ENCODE measurements at regions not wholly inside any gene's neighbourhood (a gene's known extent, or its start where the extent isn't known, plus 50 kb on each side); places are given as distances from the start of the nearest gene placed in this dataset.

DNA sequence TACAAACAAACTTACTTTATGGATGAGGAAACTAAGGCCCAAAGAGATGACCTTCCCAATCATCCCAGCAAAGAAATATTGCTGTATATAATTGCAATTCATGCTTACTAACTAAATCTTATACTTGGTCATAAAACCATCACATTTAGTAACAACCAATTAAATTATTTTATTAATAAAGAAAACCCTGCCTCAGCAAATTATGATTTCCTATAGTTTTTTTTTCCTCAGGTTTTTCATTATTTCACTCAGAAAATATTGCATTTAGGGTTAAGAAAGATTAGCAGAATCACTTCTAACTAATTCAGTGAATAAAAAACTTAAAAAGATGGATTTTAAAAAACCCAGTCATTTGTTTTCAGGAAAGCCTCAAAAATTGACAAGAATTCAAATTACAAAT lies 86.5 kb upstream of the GADL1 start:
- no peak for DNase-seq
- peaks cover 5% of the 10 kb centered on the region for H3K4me1 Mint-ChIP-seq
- CTCF ChIA-PET, result no interaction called here
- no peak overlapping the region for H3K27ac Mint-ChIP-seq
- no peaks in the 10 kb centered on the region for H3K36me3 Mint-ChIP-seq (ENCODE audit: low read depth)
- H3K27me3 Mint-ChIP-seq, result no peaks in the 10 kb centered on the region
- no peak overlapping the region for H3K4me3 Mint-ChIP-seq
- no peaks in the 10 kb centered on the region for H3K9me3 Mint-ChIP-seq
- POLR2A ChIA-PET, result no interaction called here

GRCh38 chr3:30982416-30983075 lies 88.1 kb upstream of the GADL1 start:
- DNase-seq, result no peak
- no peak overlapping the region for H3K27ac Mint-ChIP-seq
- no peaks in the 10 kb centered on the region for H3K36me3 Mint-ChIP-seq (ENCODE audit: low read depth)
- H3K27me3 Mint-ChIP-seq, result no peaks in the 10 kb centered on the region
- no peaks in the 10 kb centered on the region for H3K9me3 Mint-ChIP-seq
- ChIA-PET CTCF (interaction anchor here (0.5 to 1.6 kb wide), 2 partner anchors 10 to 594 kb away, joined by 3 read pairs; no protein-coding TSS in a partner anchor), POLR2A (no interaction called here)
- peaks cover 5% of the 10 kb centered on the region for H3K4me1 Mint-ChIP-seq
- H3K4me3 Mint-ChIP-seq, result no peak overlapping the region

DNA sequence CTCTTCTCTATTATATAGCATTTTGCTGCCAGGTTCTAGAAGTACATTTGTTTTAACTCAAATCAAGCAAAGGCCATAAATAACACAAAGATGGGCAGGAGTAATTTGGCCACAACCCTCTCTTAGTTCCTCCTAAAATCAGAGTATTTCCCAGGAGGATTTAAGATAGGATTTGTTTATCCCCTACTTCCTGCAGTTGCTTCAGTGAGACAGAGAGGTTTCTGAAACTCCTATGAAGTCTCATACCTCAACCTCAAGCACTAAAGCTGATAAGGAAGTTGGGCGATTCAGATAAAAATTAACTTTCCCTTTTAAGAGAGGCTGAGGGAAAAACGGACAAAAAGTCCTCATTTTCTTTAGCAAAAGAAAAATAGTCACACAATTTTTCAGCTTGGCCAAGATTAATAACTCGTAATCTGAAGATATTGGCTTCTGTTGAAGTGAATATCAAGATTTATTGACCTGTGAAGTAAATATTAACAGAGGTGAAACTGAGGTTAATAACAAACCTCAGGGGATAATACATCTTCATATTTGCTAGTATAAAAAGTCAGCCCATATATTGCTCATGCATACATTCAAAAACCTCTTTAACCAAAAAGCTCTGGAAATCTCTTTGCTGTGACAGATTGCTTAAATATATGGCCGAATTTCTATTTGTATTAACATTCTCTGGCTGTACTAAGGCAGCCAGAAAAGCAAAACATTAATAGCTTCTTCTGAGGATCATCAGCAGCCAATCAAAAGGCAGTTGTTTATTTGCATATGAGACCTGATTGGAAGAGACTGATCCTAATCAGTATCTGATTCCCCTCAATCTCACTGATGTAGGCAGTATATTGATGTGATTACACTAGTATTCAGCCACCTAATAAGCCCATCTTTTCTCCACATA lies 90.6 kb upstream of the GADL1 start:
- H3K27ac Mint-ChIP-seq, result no peak overlapping the region
- H3K27me3 Mint-ChIP-seq, result peaks cover 9% of the 10 kb centered on the region
- no peak overlapping the region for H3K4me3 Mint-ChIP-seq
- no peaks in the 10 kb centered on the region for H3K9me3 Mint-ChIP-seq
- CTCF ChIA-PET, result interaction anchor here (1.1 kb wide), 1 partner anchor 119 kb away, joined by 3 read pairs; no protein-coding TSS in a partner anchor
- no peaks in the 10 kb centered on the region for H3K36me3 Mint-ChIP-seq (ENCODE audit: low read depth)
- peaks cover 5% of the 10 kb centered on the region for H3K4me1 Mint-ChIP-seq
- POLR2A ChIA-PET, result no interaction called here
- no peak for DNase-seq

DNA sequence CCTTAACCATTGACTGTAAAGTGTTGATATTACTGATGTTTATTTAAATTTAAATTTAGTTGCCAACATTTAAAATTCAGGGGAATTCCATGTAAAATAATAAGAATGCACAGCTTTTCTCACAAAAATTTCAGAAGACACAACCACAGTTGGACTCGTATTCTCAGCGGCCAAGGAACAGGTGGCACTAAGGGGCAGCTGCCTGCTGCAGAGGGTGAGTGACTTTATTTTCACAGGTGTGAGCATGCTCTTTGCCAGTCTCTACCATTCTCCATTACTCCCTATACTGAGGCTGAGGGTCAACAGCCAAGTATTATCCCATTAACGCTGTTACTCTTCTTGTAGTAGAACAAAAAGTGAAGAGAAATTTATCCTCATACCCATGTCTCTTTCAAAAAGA lies 92.1 kb upstream of the GADL1 start:
- no peaks in the 10 kb centered on the region for H3K36me3 Mint-ChIP-seq (ENCODE audit: low read depth)
- H3K9me3 Mint-ChIP-seq, result no peaks in the 10 kb centered on the region
- ChIA-PET CTCF (interaction anchor here (0.6 kb wide), 1 partner anchor 125 kb away, joined by 3 read pairs; no protein-coding TSS in a partner anchor), POLR2A (no interaction called here)
- peaks cover 9% of the 10 kb centered on the region for H3K27me3 Mint-ChIP-seq
- no peak overlapping the region for H3K27ac Mint-ChIP-seq
- H3K4me3 Mint-ChIP-seq, result no peak overlapping the region
- no peak for DNase-seq
- peaks cover 5% of the 10 kb centered on the region for H3K4me1 Mint-ChIP-seq

DNA sequence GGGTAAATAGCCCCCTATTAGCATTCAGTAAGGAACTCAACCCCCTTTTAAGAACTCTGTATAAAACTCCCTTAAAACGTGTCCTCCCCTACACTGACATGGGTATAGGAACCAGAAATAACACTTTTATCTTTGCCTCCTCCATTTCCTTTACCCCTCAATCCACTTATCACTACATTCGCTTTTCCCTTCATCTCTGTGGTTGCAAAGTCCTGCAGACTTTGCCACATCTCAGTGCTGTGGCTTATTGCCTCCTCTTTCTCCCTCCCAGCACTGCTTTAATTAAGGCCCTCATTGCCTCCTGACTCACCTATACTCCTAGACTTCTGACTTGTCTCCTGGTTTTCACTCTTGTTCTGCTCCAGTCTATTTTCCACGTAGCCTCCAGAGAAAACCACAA lies 94.3 kb upstream of the GADL1 start:
- no peak for DNase-seq
- Mint-ChIP-seq H3K4me3 (no peak overlapping the region), H3K27me3 (peaks cover 9% of the 10 kb centered on the region), H3K9me3 (peaks cover 3% of the 10 kb centered on the region), H3K27ac (no peak overlapping the region), H3K4me1 (peaks cover 5% of the 10 kb centered on the region), H3K36me3 (ENCODE audit: low read depth) (no peaks in the 10 kb centered on the region)
- POLR2A ChIA-PET, result no interaction called here
- CTCF ChIA-PET, result no interaction called here

- Mint-ChIP-seq H3K36me3 (ENCODE audit: low read depth) (no peaks in the 10 kb centered on the region), H3K27me3 (peaks cover 9% of the 10 kb centered on the region), H3K4me1 (peaks cover 3% of the 10 kb centered on the region), H3K4me3 (no peak overlapping the region), H3K27ac (no peak overlapping the region), H3K9me3 (peaks cover 5% of the 10 kb centered on the region)
- no peak for DNase-seq
- CTCF ChIA-PET, result no interaction called here
- POLR2A ChIA-PET, result no interaction called here
These were observed 95.0 kb upstream of the GADL1 start for GRCh38 chr3:30989276-30990030.

- ChIA-PET CTCF (interaction anchor here (0.8 to 1.4 kb wide), 2 partner anchors 15 to 142 kb away, joined by 3 to 4 read pairs; no protein-coding TSS in a partner anchor), POLR2A (no interaction called here)
- DNase-seq, result no peak
- H3K27me3 Mint-ChIP-seq, result peaks cover 5% of the 10 kb centered on the region
- H3K4me1 Mint-ChIP-seq, result no peaks in the 10 kb centered on the region
- no peak overlapping the region for H3K27ac Mint-ChIP-seq
- peaks cover 15% of the 10 kb centered on the region for H3K9me3 Mint-ChIP-seq
- no peaks in the 10 kb centered on the region for H3K36me3 Mint-ChIP-seq (ENCODE audit: low read depth)
- H3K4me3 Mint-ChIP-seq, result no peak overlapping the region
These were observed 102.0 kb upstream of the GADL1 start for GRCh38 chr3:30996467-30996866.

GRCh38 chr3:31002730-31003129 lies 108.3 kb upstream of the GADL1 start:
- Mint-ChIP-seq H3K4me3 (no peak overlapping the region), H3K9me3 (peaks cover 11% of the 10 kb centered on the region), H3K4me1 (no peaks in the 10 kb centered on the region), H3K36me3 (ENCODE audit: low read depth) (no peaks in the 10 kb centered on the region), H3K27ac (no peak overlapping the region), H3K27me3 (no peaks in the 10 kb centered on the region)
- DNase-seq, result no peak
- CTCF ChIA-PET, result no interaction called here
- POLR2A ChIA-PET, result no interaction called here

DNA sequence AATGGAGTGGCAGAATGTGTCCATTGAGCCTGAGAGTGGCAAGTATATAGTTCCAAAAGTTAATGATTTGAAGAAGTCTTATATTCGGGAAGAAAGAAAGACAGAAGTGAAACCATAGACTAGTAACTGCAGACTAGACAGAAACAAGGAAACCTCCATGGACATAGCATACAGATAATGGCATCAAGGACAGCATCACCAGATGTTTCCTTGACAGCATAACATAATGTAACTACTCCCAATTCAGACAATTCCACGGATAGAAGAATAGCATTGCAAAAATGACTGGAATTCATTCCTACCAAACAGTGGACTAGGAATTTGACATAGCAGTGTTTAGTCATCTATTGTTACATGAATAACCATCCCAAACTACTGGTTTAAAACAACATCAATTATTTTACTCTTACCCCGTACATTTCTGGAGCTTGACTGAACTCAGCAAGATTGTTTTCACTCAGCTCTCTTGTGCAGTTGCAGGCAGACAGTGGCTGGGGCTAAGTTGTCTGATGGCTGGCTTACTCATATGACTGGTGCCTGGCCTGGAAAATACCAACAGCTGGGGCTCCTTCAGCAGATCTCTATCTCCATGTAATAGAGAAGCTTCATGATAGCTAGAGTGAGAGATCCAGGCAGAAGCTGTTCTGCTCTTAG lies 109.7 kb upstream of the GADL1 start:
- H3K9me3 Mint-ChIP-seq, result peaks cover 11% of the 10 kb centered on the region
- DNase-seq, result no peak
- ChIA-PET CTCF (no interaction called here), POLR2A (no interaction called here)
- H3K4me1 Mint-ChIP-seq, result peaks cover 3% of the 10 kb centered on the region
- no peak overlapping the region for H3K27ac Mint-ChIP-seq
- no peaks in the 10 kb centered on the region for H3K36me3 Mint-ChIP-seq (ENCODE audit: low read depth)
- no peaks in the 10 kb centered on the region for H3K27me3 Mint-ChIP-seq
- no peak overlapping the region for H3K4me3 Mint-ChIP-seq

GRCh38 chr3:31008994-31009393 lies 114.5 kb upstream of the GADL1 start:
- H3K4me1 Mint-ChIP-seq, result peaks cover 3% of the 10 kb centered on the region
- H3K9me3 Mint-ChIP-seq, result peaks cover 8% of the 10 kb centered on the region
- ChIA-PET CTCF (no interaction called here), POLR2A (no interaction called here)
- no peak overlapping the region for H3K4me3 Mint-ChIP-seq
- DNase-seq, result no peak
- H3K27ac Mint-ChIP-seq, result no peak overlapping the region
- no peaks in the 10 kb centered on the region for H3K36me3 Mint-ChIP-seq (ENCODE audit: low read depth)
- H3K27me3 Mint-ChIP-seq, result no peaks in the 10 kb centered on the region

- no peaks in the 10 kb centered on the region for H3K36me3 Mint-ChIP-seq (ENCODE audit: low read depth)
These were observed 115.4 kb upstream of the GADL1 start for GRCh38 chr3:31009881-31010280.

GRCh38 chr3:31010491-31010890 lies 116.0 kb upstream of the GADL1 start:
- Mint-ChIP-seq H3K4me1 (peaks cover 3% of the 10 kb centered on the region), H3K27me3 (no peaks in the 10 kb centered on the region), H3K4me3 (no peak overlapping the region), H3K36me3 (ENCODE audit: low read depth) (no peaks in the 10 kb centered on the region), H3K27ac (no peak overlapping the region), H3K9me3 (peaks cover 8% of the 10 kb centered on the region)
- DNase-seq, result no peak
- ChIA-PET CTCF (interaction anchor here (1.6 kb wide), 1 partner anchor 10 kb away, joined by 3 read pairs; no protein-coding TSS in a partner anchor), POLR2A (no interaction called here)

More at GRCh38 chr3:31009881-31010280, 115.4 kb upstream of the GADL1 start:
- ChIA-PET CTCF (no interaction called here), POLR2A (no interaction called here)
- H3K27ac Mint-ChIP-seq, result no peak overlapping the region
- peaks cover 8% of the 10 kb centered on the region for H3K9me3 Mint-ChIP-seq
- DNase-seq, result no peak
- H3K4me3 Mint-ChIP-seq, result no peak overlapping the region
- H3K27me3 Mint-ChIP-seq, result no peaks in the 10 kb centered on the region
- peaks cover 3% of the 10 kb centered on the region for H3K4me1 Mint-ChIP-seq

Measured in activated CD4-positive, alpha-beta T cell treated with anti-CD3 and anti-CD28 coated beads, Interleukin-2, amount 10 ng/mL, durations not matched to agents 7 days and 5 days (primary cell).